ENCODE measurements at regions not wholly inside any gene's neighbourhood (a gene's known extent, or its start where the extent isn't known, plus 50 kb on each side); places are given as distances from the start of the nearest gene placed in this dataset.
"Not testable (repeated sequence)": the region's sequence is repeated elsewhere in the genome, so short reads cannot be mapped to it uniquely, and the experiment has no call there.

GRCh38 chr11:67871168-67871567 lies 132.7 kb downstream of the UNC93B1 start:
- DNase-seq, result not testable (repeated sequence)

DNA sequence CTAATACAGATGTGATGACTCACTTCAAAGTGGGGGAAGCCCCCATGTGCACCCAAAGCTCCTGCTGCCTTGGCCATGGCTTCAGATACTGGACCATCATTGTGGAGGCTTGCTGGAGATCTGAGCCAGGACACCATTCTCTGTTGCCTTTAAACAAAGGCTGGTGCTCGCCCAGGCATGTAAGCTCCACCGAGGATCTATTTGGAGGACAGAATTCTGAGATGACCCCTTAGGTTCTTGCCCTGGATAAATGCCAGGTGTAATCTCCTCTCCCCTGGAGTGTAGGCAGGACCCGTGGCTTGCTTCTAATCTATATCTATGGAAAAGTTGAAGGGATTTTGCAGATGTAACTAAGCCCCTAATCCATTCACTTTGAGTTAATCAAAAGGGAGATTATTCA lies 141.0 kb downstream of the UNC93B1 start:
- not testable (repeated sequence) for DNase-seq

GRCh38 chr11:67859513-67860161 lies 144.3 kb downstream of the UNC93B1 start:
- peak; percentile 14 to 18 for DNase-seq

- DNase-seq, result not testable (repeated sequence)
Measured at GRCh38 chr11:67850747-67851146, 153.2 kb downstream of the UNC93B1 start.

- DNase-seq, result not testable (repeated sequence)
Measured at GRCh38 chr11:67849766-67850165, 154.1 kb downstream of the UNC93B1 start.

DNA sequence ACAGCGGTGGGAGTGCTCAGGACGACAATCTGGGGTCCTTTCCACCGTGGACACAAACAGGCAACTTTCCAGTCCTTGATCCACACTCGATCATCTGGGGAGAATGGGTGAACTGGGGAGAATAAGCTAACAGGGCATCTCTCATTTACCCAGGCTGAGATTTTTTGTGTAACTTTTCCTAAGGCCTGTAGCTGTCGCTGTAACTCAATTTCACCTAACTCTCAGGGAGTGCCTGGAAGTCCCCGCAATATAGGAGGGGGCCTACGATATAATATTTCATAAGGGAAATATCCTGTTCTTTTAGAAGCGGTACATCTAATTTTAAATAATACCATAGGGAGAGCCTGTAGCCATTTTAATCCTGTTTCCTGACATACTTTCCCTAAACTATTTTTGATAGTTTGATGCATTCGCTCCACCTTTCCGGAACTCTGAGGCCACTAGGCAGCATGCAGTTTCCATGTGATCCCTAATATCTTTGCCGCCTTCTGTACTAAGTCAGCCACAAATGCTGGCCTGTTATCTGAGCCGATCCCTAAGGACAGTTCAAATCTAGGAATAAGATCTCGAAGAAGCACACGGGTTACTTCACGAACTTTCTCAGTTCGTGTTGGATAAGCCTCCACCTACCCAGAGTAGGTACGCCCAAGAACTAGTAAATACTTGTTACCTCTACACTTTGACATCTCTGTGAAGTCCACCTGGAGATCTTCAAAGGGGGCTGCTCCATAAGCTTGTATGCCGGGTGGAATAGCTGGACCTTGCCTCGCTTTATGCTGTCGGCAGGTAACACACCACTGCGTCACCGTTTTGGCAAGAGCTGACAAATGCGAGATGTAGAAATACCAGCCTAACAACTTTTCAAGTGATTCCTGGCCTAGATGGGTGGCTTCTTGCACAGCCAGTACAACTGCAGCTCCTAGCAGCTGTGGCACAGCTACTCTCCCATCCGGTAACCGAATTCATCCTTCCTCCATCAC lies 155.7 kb downstream of the UNC93B1 start:
- peak; percentile 16 to 35 for DNase-seq

DNA sequence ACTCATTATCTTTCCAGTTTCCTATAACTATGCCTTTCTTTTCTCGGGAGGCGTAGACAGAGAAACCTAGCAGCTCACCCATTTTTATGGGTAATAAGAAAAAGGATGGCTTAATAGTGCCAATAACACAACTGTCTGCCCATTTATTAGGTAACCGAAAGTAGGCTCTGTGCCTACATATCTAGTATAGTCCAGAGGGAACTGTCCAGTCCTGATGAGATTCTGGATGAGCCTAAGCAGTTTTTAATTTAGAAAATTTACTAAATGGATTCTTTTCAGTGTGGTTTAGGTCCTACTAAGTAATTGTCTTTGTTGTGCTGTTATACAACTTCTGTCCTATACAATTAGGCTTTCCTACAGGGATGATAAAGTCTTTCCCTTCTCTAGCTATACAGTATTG lies 157.6 kb downstream of the UNC93B1 start:
- DNase-seq, result not testable (repeated sequence)

DNA sequence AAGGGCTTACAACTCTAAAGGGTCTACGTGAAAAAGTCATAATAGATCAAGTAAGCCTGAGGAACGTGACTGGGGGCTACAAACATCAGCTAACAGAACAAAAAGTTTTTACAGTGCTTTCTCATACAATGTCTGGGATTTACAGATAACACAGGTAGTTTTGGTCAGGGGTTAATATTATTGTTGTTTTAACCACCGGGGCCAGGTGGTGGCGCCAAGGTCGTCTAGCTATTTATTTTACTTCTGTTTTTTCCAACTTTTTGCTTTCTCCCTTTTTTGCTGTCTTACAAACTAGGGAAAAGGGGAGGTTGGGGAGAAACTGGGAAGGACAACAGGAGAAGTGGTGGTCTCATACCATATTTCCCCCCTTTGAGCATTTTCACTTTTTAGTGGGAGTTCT lies 158.6 kb downstream of the UNC93B1 start:
- peak in 1 of 2 experiments; percentile 1 for DNase-seq

DNA sequence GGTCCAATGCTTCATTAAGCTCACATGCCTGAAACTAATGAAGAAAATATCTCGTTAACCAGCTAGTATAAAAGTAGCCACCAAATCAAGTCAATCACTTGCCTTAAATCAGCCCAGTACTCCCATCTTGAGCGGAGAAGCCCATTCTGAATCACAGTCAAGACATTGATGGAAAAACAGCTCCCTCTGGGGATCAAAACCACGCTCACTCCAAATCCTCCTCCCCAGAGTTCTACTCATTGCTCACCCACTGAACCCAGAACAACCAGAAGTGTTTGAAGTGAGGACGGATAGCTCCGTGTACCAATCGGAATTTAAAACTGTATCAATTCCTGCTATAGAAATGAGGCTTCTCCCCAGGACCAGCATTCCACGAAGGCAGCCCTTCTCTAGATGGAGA lies 163.3 kb downstream of the UNC93B1 start:
- DNase-seq, result not testable (repeated sequence)

DNA sequence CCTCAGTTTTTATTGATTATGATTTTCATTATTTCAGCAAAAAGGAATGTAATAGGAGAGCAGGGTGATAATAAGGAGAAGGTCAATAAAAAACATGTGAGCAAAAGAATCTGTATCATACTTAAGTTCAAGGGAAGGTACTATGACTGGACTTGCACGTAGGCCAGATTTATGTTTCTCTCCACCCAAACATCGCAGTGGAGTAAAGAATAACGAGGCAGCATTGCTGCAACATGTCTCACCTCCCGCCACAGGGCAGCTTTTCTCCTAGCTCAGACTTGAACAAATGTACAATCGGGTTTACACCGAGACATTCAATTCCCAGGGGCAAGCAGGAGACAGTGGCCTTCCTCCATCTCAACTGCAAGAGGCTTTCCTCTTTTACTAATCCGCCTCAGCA lies 155.7 kb upstream of the ALDH3B2 start:
- not testable (repeated sequence) for DNase-seq

DNA sequence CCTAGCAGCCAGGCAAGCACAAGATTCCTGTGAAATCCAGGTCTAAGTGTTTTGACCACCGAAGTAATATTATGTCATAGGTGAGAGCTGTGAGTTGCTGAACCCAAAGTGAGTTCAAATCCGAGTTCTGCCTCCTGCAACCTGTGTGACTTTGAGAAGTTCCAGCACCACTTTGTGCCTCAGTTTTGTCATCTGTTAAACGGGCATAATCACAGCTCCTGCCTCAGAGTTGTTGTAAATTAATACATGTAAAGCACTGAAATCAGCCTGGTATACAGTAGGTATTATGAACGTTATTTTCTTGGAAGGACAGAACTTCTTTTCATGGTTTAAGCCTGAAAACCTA lies 152.5 kb upstream of the ALDH3B2 start:
- DNase-seq, result not testable (repeated sequence)

DNA sequence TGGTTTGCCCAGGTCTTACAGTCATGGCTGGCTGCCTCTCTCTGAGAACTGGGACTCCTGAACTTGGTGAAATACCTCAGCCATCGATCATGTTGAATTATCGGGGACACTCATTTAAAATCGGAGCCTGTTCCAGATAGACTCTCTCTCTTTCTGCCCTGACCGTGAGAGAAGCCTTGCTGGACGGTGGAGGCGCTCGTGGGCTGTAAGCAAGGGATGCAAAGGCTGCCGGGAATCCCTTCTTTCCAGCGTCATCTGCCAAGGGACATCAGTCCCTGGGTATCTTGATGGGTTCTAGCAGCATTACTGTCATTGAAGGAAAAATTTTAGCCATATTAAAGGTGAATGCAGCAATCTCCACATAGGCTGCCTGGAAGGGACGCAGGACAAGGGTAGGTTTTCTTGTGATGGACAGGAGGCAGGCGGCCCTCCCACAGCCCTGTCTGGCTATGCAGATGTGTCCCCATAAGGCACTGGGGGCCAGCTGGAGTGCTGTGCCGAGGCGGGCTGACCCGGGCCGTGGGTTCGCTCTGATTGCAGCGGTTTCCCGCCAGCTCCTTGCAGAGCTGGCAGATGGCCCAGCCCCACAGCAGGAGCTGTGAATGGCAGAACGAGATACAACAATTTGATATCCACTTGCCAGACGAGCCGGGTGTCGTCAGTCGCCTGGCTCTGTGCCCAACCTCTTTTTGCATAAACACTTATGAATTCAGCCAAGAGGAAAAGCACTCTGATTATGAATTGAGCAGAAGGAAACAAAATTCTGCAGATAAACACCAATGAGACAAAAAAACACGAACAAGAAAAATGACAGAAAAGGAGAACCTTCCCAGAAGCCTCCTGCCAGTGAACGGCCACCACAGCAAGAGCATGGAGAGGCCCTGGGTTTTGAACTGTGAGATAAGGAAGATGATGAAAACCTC lies 151.9 kb upstream of the ALDH3B2 start:
- peak in 1 of 2 experiments; percentile 3 for DNase-seq

DNA sequence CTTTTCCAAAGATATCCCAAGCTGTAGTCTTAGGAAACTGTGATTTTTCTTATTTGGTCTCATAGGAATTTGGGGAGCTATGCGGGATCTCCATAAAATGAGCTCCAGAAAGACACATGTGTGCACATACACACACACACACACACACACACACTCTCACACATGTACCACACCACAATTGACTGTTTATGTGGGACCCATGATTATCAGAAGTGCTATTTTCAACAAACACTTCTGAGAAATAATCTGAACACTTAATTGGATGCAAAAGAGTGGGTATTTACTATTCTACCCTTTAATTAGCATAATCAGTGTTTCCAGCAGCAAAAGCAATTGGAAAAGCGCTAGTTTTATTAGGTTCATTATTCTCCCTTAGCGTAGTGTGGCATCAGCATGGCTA lies 150.4 kb upstream of the ALDH3B2 start:
- DNase-seq, result not testable (repeated sequence)

- DNase-seq, result no peak
Measured at GRCh38 chr11:67820081-67820480, 145.7 kb upstream of the ALDH3B2 start.

- not testable (repeated sequence) for DNase-seq
Measured at GRCh38 chr11:67817558-67817957, 143.1 kb upstream of the ALDH3B2 start.

- not testable (repeated sequence) for DNase-seq
Measured at GRCh38 chr11:67809301-67809700, 134.9 kb upstream of the ALDH3B2 start.

DNA sequence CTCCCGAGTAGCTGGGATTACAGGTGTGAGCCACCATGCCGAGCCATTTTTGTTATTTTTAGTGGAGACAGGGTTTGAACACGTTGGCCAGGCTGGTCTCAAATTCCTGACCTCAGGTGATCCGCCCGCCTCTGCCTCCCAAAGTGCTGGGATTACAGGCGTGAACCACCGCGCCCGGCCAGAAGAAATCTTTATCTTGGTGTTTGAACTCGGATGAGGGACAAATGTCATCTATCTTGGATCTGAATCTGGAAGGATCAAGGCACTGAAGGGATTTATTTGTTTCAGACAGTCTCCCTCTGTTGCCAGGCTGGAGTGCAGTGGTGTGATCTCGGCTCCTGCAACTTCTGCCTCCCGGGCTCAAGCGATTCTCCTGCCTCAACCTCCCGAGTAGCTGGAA lies 133.5 kb upstream of the ALDH3B2 start:
- DNase-seq, result not testable (repeated sequence)

DNA sequence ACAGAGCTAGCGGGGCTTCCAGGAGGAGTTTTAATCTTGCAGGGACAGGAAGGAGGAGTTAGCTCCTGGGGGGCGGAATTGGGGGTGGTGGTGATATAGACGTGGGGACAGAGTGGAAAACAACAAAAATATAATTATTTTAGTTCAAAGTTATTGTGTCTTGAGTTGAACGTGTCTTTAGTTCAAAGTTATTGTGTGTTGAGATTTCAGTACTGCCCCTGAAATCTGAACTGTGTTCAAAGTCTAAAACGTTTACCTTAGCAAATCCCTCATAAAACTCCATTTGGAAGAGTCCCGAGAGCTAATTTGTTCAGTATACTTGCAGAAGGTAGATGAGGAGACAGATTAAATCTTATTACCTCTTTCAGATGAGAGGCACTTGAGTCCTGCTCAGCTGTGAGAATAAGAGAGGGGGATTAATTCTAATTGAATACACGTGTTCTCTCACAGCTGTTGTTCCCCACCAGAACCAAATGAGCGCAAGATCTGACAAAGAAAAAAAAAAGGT lies 132.4 kb upstream of the ALDH3B2 start:
- DNase-seq, result not testable (repeated sequence)

DNA sequence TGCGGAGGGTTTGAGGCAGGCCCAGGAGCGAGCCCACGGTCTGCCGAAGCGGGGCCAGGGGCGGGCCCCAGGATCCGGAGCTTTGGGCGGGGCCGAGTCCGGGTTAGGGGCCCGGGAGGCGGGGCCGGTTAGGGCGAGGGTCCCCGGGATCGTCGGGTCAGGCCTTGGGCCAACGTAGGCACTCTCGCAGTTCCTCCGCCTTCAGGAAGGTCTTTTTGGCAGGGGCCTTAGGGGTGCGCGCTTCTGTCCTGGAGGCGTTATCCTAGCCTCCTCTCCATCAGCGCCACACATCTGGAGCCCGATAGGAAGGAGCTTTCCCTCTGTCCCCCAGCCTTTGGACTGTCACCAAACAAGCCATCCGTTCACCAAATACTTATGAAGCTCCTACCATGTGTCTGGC lies 131.8 kb upstream of the ALDH3B2 start:
- peak in 1 of 2 experiments; percentile 13 for DNase-seq

DNA sequence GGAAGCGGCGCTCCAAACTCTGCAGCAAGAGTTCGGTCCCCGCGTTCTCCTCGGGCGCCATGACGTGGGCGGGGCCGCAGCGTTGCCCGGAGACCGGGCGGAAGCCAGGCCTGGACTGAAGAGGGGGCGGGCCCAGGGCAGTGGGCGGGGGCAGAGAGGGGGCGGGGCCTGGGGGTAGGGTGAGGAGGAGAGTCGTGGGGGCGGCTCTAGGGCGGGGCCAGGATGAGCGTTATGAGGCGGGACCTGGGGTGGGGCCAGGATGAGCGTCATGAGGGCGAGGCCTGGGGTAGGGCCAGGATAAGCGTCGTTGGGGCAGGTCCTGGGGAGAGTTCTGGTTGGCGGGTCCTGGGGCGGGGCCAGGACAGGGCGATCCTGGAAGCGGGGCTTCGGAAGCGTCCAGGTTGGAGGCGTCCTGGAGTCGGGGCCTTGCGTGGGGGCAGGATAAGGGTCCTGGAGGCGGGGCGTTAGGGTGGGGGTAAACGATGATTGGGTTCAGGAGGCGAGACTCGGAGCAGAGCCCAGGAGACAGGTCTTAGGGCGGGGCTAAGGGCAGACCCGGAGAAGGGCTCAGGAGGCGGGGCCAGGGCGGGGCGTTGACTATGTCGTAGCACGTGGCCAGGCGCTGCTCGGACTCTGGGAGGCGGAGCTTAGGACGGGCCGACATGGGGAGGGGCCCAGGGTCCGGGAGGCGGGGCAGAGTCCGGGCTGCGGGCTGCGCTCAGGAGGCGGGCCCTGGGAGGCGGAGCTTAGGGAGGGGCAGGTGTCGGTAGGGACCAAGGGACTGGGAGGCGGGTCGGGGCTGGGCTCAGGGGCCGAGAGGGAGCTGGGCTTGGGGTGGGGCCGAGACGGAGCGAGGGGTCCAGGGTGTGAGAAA lies 131.1 kb upstream of the ALDH3B2 start:
- peak; percentile 94 for DNase-seq

DNA sequence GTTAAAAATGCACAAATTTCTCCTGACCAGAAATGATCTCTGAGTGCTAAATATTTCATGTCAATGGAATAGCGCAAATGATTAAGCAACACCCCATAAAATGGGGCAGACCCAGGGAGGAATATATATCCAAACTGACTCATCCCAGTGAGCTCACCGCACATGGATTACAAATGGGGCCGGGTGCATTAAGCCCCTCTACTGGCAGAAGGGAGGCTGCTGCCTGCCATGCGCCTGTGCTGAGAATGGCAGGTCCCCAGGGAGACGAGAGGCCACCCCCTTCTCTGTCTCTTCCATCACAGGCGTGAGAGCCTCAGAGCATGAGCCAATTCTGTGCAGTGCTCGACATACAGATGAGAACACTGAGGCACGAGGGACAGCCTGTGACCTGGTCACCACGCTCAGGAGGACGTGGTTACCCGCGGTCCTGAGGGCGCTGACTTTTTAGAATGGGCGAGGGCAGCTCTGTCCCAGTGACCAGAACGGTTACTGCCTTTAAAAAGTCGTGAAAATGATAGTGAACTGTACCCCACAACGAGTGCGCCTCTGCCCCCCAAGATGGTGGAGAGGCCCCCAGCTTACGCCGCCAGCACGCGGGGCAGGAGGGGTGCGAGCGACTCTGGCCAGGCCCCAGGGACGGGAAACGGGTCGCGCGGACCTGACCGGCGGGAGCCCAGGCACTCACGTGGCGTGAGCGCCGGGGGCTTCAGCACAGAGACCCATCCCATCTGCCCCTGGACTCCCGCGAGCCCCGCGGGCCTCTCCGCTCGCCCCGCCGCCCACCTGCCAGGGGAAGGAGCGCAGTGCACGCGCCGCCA lies 130.2 kb upstream of the ALDH3B2 start:
- DNase-seq, result peak in 1 of 2 experiments; percentile 2

All from Kasumi-1 (cell line).